Transverse colon (tissue), 4 donors: ENCODE measurements at regions not wholly inside any gene's neighbourhood (a gene's known extent, or its start where the extent isn't known, plus 50 kb on each side); places are given as distances from the start of the nearest gene placed in this dataset.

Source experiments
- DNase-seq: peaks from one replicate; pipeline ENCODE4 v3.0.0-alpha.2; 2019
- H3K27ac ChIP-seq, 4 donors: fragments of 200-600 bp; sonication (generic); 2 replicates each; pipeline ENCODE4 v1.5.1; 2016 to 2018; ENCODE audit warnings: inconsistent platforms in 4 of 4
- H3K27me3 ChIP-seq: fragments of 200-600 bp; sonication (generic); 2 replicates; pipeline ENCODE4 v1.5.1; 2017; ENCODE audit warnings: inconsistent platforms
- H3K36me3 ChIP-seq, 4 donors: fragments of 200-600 bp; sonication (generic); 2 replicates each; pipeline ENCODE4 v1.5.1; 2017 to 2019; ENCODE audit warnings: inconsistent platforms in 4 of 4
- H3K4me1 ChIP-seq, 4 donors: fragments of 200-600 bp; sonication (generic); 2 replicates each; pipeline ENCODE4 v1.5.1; 2017 to 2020; ENCODE audit warnings: inconsistent platforms in 4 of 4
- H3K4me3 ChIP-seq, 4 donors: fragments of 200-600 bp; sonication (generic); 1 replicate in 1 of 4; 2 replicates in 3 of 4; pipeline versions ENCODE4 v1.5.1 to v1.6.1; 2017 to 2019; ENCODE audit warnings: inconsistent platforms in 4 of 4
- H3K9me3 ChIP-seq, 2 donors: fragments of 200-600 bp; sonication (generic); 2 replicates each; pipeline ENCODE4 v1.5.1; 2017 to 2019; ENCODE audit warnings: inconsistent platforms in 2 of 2
- EP300 ChIP-seq: sonication (generic); formaldehyde crosslinking; IDR thresholded peaks from one replicate; pipeline ENCODE4 v1.6.1; 2017; ENCODE audit warnings: antibody characterized with exemption, low read depth
- POLR2A ChIP-seq: fragments of 450-650 bp; IDR thresholded peaks from one replicate; pipeline ENCODE4 v1.6.1; 2016; ENCODE audit warnings: antibody characterized with exemption, mild to moderate bottlenecking, moderate library complexity
- POLR2AphosphoS5 ChIP-seq, 3 donors: sonication (generic); formaldehyde crosslinking; IDR thresholded peaks; one replicate each; pipeline ENCODE4 v1.6.1; 2016; ENCODE audit warnings: antibody characterized with exemption in 3 of 3
- WGBS, 2 donors: methylation state at CpG; one replicate each; pipeline ENCODE4 v1.1.5; 2018; ENCODE audit warnings: low coverage in 1 of 2; 5-methylcytosine and 5-hydroxymethylcytosine counted together
- in situ Hi-C, 4 donors: fragments of 200-750 bp; cut with MboI; loops; one replicate each; pipeline versions ENCODE4 v1.15.0 to v1.15.1; 2017; ENCODE audit warnings: low sequenced_read_pairs in 3 of 4, low pct_ligation_motif_present in 1 of 4, low pct_unique_long_range_greater_than_20kb in 1 of 4
- intact Hi-C: fragments of 100-400 bp; cut with DNase I; formaldehyde crosslinking; loops from one replicate; pipeline ENCODE4 v1.15.1; 2023; ENCODE audit warnings: low total_unique reads
- TF ChIP-seq, protein P1 (sequence below), 5 experiments: fragments of 200-600 bp in 3 of 5; fragments of 450-650 bp in 2 of 5; sonication (generic) in 3 of 5; IDR thresholded peaks; 1 replicate in 2 of 5; 2 replicates in 3 of 5; pipeline ENCODE4 v1.5.1; 2016 to 2017; ENCODE audit warnings: antibody characterized with exemption in 5 of 5, inconsistent platforms in 3 of 5, mild to moderate bottlenecking in 2 of 5, moderate library complexity in 1 of 5

DNA sequence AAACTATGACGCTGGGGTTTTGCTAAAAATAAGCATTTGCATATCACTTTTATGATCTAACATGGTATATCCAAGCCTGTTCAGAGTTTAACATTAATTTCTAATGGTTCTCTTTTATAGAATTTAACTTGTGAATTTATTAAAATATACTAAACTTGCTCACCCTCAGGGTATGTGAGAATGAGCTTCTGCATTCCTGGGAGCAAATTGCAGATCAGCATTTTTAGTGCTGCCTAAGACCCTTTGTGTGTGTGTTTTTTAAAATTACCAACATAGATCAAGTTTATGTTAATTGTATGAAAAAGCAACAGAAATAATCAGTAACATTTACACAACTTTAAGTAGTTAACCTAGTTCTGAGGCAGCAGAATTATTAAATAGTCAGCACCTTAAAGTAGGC, 218.0 kb upstream of the AGA start:
- Histone ChIP-seq H3K4me1 (no peaks in the 10 kb centered on the region), H3K36me3 (no peaks in the 10 kb centered on the region), H3K9me3 (peaks cover 0 to 4% of the 10 kb centered on the region in 2 donors), H3K27me3 (no peaks in the 10 kb centered on the region), H3K27ac (no peak overlapping the region), H3K4me3 (no peak overlapping the region)
- DNase-seq = no peak
- TF ChIP-seq, protein P1, sequence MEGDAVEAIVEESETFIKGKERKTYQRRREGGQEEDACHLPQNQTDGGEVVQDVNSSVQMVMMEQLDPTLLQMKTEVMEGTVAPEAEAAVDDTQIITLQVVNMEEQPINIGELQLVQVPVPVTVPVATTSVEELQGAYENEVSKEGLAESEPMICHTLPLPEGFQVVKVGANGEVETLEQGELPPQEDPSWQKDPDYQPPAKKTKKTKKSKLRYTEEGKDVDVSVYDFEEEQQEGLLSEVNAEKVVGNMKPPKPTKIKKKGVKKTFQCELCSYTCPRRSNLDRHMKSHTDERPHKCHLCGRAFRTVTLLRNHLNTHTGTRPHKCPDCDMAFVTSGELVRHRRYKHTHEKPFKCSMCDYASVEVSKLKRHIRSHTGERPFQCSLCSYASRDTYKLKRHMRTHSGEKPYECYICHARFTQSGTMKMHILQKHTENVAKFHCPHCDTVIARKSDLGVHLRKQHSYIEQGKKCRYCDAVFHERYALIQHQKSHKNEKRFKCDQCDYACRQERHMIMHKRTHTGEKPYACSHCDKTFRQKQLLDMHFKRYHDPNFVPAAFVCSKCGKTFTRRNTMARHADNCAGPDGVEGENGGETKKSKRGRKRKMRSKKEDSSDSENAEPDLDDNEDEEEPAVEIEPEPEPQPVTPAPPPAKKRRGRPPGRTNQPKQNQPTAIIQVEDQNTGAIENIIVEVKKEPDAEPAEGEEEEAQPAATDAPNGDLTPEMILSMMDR (IDR thresholded peaks at IDR 0.05) = no peak
- TF ChIP-seq POLR2AphosphoS5 (IDR thresholded peaks at IDR 0.05) (no peak), POLR2A (no peak), EP300 (no peak)
- in situ Hi-C loops (no loop called here), intact Hi-C loops (no loop called here)
- 74 to 75% methylated on average over 1 of the region's 1 CpG for WGBS, 2 donors

DNA sequence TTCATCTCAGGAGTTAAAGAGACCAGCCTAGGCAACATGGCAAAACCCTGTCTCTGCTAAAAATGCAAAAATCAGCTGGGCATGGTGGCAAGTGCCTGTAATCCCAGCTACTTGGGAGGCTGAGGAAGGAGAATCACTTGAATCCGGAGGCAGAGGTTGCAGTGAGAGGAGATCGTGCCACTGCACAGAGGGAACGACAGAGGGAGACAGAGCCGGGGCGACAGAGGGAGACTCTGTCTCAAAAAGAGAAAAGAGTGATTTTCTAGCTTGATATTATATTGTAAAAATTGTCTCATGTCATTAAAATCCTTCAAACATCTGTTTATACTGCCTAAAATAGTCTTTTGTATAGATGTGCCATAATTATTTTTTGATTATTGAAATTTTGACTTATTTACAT, 225.4 kb upstream of the AGA start:
- no peaks in the 10 kb centered on the region for H3K27me3 ChIP-seq
- WGBS, 2 donors = 68% methylated on average over 5 of the region's 5 CpGs; no CpG with 5 or more reads in 1 of the 2 donors
- no peaks in the 10 kb centered on the region for H3K36me3 ChIP-seq
- no peak overlapping the region for H3K27ac ChIP-seq
- H3K9me3 ChIP-seq = no peaks in the 10 kb centered on the region
- in situ Hi-C loops (no loop called here), intact Hi-C loops (no loop called here)
- H3K4me3 ChIP-seq = no peak overlapping the region
- DNase-seq = no peak
- TF ChIP-seq, protein P1 (IDR thresholded peaks at IDR 0.05) = peak; percentile 12 to 49 (median 40)
- no peak for TF ChIP-seq POLR2AphosphoS5 (IDR thresholded peaks at IDR 0.05)
- H3K4me1 ChIP-seq = no peaks in the 10 kb centered on the region

DNA sequence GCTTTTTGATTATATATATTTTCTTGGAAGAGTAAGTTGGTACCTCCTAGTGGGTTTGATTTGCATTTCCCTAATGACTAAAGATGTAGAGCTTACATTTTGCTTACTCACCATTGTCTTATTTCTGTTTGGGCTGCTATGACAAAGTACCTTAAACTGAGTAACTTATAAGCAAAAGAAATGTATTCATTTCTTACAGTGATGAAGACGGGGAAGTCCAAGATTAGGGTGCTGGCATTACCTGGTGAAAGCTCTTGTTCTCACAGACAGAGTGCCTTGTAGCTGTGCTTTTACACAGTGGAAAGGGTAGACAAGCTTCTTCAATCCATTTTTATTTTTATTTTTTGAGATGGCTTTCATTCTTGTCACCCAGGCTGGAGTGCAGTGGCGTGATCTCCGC, 229.2 kb upstream of the AGA start:
- no peaks in the 10 kb centered on the region for H3K9me3 ChIP-seq
- no peak overlapping the region for H3K27ac ChIP-seq
- in situ Hi-C loops (no loop called here), intact Hi-C loops (no loop called here)
- no peak overlapping the region for H3K4me3 ChIP-seq
- H3K36me3 ChIP-seq = no peaks in the 10 kb centered on the region
- no peaks in the 10 kb centered on the region for H3K27me3 ChIP-seq
- DNase-seq = no peak
- H3K4me1 ChIP-seq = no peaks in the 10 kb centered on the region
- 95 to 97% methylated on average over 3 of the region's 3 CpGs for WGBS, 2 donors
- TF ChIP-seq, protein P1 (IDR thresholded peaks at IDR 0.05) = no peak
- TF ChIP-seq EP300 (no peak), POLR2A (no peak), POLR2AphosphoS5 (IDR thresholded peaks at IDR 0.05) (no peak)

GRCh38 chr4:177671845-177672244, 229.6 kb upstream of the AGA start:
- TF ChIP-seq POLR2AphosphoS5 (IDR thresholded peaks at IDR 0.05) (no peak), EP300 (no peak), POLR2A (no peak)
- TF ChIP-seq, protein P1 (IDR thresholded peaks at IDR 0.05) = no peak
- WGBS, 2 donors = 71 to 95% methylated on average over 2 of the region's 2 CpGs
- H3K4me3 ChIP-seq = no peak overlapping the region
- no peaks in the 10 kb centered on the region for H3K9me3 ChIP-seq
- DNase-seq = no peak
- H3K4me1 ChIP-seq = no peaks in the 10 kb centered on the region
- no peaks in the 10 kb centered on the region for H3K36me3 ChIP-seq
- intact Hi-C loops = no loop called here
- in situ Hi-C loops = no loop called here
- no peak overlapping the region for H3K27ac ChIP-seq
- H3K27me3 ChIP-seq = no peaks in the 10 kb centered on the region
